ENCODE measurements at regions not wholly inside any gene's neighbourhood (a gene's known extent, or its start where the extent isn't known, plus 50 kb on each side); places are given as distances from the start of the nearest gene placed in this dataset.

DNA sequence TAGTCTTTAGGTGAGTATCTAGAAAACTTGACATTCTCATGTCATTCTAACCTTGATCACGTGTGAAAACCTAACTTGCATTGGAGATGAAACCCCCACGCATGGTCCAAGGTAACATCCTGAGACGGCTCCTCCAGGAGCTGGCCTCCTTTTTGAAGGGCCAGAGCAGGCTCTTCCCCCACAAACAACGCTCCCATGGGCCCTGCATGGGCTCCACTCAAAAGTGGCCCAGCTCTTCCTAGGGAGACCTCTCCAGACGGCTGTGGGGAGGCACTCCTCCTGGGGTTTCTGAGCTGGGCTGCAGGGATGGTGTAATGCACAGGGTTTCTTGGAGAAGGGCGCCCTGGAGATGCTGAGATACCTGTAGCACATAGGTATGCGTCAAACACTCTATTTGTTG is 296.2 kb upstream of the IRX1 start:
- Mint-ChIP-seq H3K27me3 (ENCODE audit: unreplicated experiment) (no peaks in the 10 kb centered on the region), H3K27ac (ENCODE audit: unreplicated experiment) (no peak overlapping the region), H3K4me1 (ENCODE audit: unreplicated experiment) (peaks cover 3% of the 10 kb centered on the region), H3K4me3 (ENCODE audit: unreplicated experiment) (no peak overlapping the region), H3K9me3 (ENCODE audit: unreplicated experiment) (peaks cover 24% of the 10 kb centered on the region), H3K36me3 (ENCODE audit: unreplicated experiment) (no peaks in the 10 kb centered on the region)
- DNase-seq (ENCODE audit: extremely low spot score, unreplicated experiment): no peak
- TF ChIP-seq, protein P1, sequence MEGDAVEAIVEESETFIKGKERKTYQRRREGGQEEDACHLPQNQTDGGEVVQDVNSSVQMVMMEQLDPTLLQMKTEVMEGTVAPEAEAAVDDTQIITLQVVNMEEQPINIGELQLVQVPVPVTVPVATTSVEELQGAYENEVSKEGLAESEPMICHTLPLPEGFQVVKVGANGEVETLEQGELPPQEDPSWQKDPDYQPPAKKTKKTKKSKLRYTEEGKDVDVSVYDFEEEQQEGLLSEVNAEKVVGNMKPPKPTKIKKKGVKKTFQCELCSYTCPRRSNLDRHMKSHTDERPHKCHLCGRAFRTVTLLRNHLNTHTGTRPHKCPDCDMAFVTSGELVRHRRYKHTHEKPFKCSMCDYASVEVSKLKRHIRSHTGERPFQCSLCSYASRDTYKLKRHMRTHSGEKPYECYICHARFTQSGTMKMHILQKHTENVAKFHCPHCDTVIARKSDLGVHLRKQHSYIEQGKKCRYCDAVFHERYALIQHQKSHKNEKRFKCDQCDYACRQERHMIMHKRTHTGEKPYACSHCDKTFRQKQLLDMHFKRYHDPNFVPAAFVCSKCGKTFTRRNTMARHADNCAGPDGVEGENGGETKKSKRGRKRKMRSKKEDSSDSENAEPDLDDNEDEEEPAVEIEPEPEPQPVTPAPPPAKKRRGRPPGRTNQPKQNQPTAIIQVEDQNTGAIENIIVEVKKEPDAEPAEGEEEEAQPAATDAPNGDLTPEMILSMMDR (IDR thresholded peaks at IDR 0.05): no peak

DNA sequence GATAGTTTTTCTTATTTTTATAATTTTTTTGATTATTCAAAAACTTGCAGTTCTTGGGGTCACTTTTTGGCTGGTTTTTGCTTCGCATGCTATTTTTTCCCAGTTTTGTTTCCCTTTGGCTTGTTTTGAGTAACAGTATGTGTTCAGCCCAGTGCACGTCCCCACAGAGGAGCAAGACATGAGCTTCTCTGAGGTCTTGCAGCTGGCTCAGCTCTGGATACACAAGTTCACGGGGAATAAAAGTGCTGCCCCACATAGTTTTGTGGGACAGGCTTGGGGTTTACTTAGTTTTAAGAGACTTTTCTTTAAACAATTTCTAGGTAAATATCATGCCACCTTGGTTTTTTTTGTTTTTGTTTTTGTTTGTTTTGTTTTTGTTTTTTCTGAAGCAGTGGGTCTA is 297.8 kb upstream of the IRX1 start:
- Mint-ChIP-seq H3K4me3 (ENCODE audit: unreplicated experiment) (no peak overlapping the region), H3K27ac (ENCODE audit: unreplicated experiment) (no peak overlapping the region), H3K27me3 (ENCODE audit: unreplicated experiment) (no peaks in the 10 kb centered on the region), H3K9me3 (ENCODE audit: unreplicated experiment) (peaks cover 35% of the 10 kb centered on the region), H3K4me1 (ENCODE audit: unreplicated experiment) (no peaks in the 10 kb centered on the region), H3K36me3 (ENCODE audit: unreplicated experiment) (no peaks in the 10 kb centered on the region)
- DNase-seq (ENCODE audit: extremely low spot score, unreplicated experiment): no peak
- TF ChIP-seq, protein P1 (IDR thresholded peaks at IDR 0.05): no peak

DNA sequence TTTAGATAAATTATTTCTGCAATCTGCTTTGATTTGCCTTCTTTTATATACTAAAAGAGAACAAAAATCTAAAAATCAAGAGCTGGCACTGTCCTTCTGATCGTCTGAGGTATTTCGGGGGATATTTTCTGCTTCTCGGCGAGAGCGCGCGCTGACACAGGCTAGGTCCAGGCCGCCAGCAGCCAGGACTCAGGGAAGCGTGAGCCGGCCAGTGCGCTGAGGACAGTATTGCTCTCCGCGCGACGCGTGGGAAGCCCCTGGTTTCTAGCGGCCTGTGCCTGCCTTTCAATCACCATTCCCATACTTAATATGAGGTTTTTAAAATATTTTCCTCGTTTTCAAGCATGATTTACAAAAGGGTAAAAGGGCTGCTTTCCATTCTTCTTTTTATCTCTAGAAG is 307.3 kb upstream of the IRX1 start:
- peaks cover 15% of the 10 kb centered on the region for H3K9me3 Mint-ChIP-seq (ENCODE audit: unreplicated experiment)
- H3K27ac Mint-ChIP-seq (ENCODE audit: unreplicated experiment): no peak overlapping the region
- no peaks in the 10 kb centered on the region for H3K4me1 Mint-ChIP-seq (ENCODE audit: unreplicated experiment)
- H3K4me3 Mint-ChIP-seq (ENCODE audit: unreplicated experiment): no peak overlapping the region
- H3K36me3 Mint-ChIP-seq (ENCODE audit: unreplicated experiment): no peaks in the 10 kb centered on the region
- TF ChIP-seq, protein P1 (IDR thresholded peaks at IDR 0.05): no peak
- DNase-seq (ENCODE audit: extremely low spot score, unreplicated experiment): no peak
- H3K27me3 Mint-ChIP-seq (ENCODE audit: unreplicated experiment): no peaks in the 10 kb centered on the region

DNA sequence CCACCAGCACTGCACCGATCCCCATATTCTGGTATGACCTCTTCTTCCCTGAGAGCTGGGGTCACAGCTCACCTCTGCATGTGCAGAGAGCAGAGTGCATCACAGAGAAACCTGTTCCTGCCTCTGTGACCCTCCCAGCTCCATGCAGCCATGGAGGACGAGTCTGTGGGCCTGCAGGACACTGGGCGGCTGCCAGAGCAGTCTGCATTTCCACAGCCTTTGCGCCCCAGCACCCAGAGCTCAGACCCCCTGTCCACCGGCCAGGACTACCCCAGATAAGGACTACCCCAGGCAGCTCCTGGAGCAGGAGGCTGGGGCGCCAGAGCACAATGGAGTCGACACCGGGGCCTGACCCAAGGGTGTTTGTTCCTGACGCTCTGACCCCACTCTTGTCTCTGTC is 308.1 kb upstream of the IRX1 start:
- H3K4me1 Mint-ChIP-seq (ENCODE audit: unreplicated experiment): no peaks in the 10 kb centered on the region
- TF ChIP-seq, protein P1 (IDR thresholded peaks at IDR 0.05): no peak
- no peaks in the 10 kb centered on the region for H3K27me3 Mint-ChIP-seq (ENCODE audit: unreplicated experiment)
- peaks cover 13% of the 10 kb centered on the region for H3K9me3 Mint-ChIP-seq (ENCODE audit: unreplicated experiment)
- H3K36me3 Mint-ChIP-seq (ENCODE audit: unreplicated experiment): no peaks in the 10 kb centered on the region
- DNase-seq (ENCODE audit: extremely low spot score, unreplicated experiment): no peak
- no peak overlapping the region for H3K4me3 Mint-ChIP-seq (ENCODE audit: unreplicated experiment)
- H3K27ac Mint-ChIP-seq (ENCODE audit: unreplicated experiment): no peak overlapping the region

DNA sequence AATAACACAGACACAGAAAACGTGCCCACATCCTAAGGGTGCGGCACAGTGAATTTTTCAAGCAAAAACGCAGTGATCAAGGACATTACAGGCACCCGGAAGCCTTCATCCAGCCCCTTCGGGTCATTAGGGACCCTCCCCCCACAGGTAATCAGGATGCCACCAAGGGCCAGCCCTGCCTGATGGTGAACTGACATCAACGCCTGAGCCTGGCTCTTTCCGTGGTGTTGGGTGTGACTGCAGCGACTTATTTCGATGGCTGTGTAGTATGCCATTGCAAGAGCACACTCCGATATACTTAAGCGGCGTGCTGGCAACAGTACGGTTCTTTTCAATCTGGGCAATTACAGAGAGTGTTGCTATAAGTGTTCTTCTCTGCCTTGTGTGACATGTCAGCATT is 310.0 kb upstream of the IRX1 start:
- no peak overlapping the region for H3K4me3 Mint-ChIP-seq (ENCODE audit: unreplicated experiment)

More for the DNA sequence above, 310.0 kb upstream of the IRX1 start:
- DNase-seq (ENCODE audit: extremely low spot score, unreplicated experiment): no peak
- TF ChIP-seq, protein P1 (IDR thresholded peaks at IDR 0.05): no peak
- H3K4me1 Mint-ChIP-seq (ENCODE audit: unreplicated experiment): no peaks in the 10 kb centered on the region
- peaks cover 12% of the 10 kb centered on the region for H3K9me3 Mint-ChIP-seq (ENCODE audit: unreplicated experiment)
- no peaks in the 10 kb centered on the region for H3K36me3 Mint-ChIP-seq (ENCODE audit: unreplicated experiment)
- no peak overlapping the region for H3K27ac Mint-ChIP-seq (ENCODE audit: unreplicated experiment)
- no peaks in the 10 kb centered on the region for H3K27me3 Mint-ChIP-seq (ENCODE audit: unreplicated experiment)
